Endothelial cell of umbilical vein (primary cell): ENCODE measurements at regions not wholly inside any gene's neighbourhood (a gene's known extent, or its start where the extent isn't known, plus 50 kb on each side); places are given as distances from the start of the nearest gene placed in this dataset.

Source experiments
- BruUV-seq: library from RNA; stranded (reverse); fragments of 400-500 nt; replicated peaks from 2 replicates; lab custom pipeline; 2021; lab: Mats Ljungman, UMichigan
- CTCF ChIA-PET: fragments of 300-600, 350-600 bp; sonication (Branson Sonifier 250); formaldehyde crosslinking; loops from one replicate; lab custom pipeline; 2021; ENCODE audit warnings: antibody characterized with exemption, inconsistent platforms; lab: Charles Lee
- POLR2A ChIA-PET: fragments of 300-600, 350-600 bp; sonication (Branson Sonifier 250); formaldehyde crosslinking; loops from one replicate; lab custom pipeline; 2021; ENCODE audit warnings: antibody characterized with exemption, inconsistent platforms; lab: Charles Lee
- DNase-seq: peaks from one replicate; pipeline ENCODE4 v3.0.0-alpha.2; 2011; ENCODE audit warnings: low read depth, low spot score
- FAIRE-seq: peaks from 2 replicates; lab custom pipeline; 2011; peaks lifted over from hg19 to GRCh38; lab: Jason Lieb, UNC
- H2AFZ ChIP-seq: 2 replicates; pipeline ENCODE4 v1.6.0; 2012; ENCODE audit warnings: low read depth, low read length, control low read depth, inconsistent platforms
- H3K27ac ChIP-seq: 2 replicates; pipeline ENCODE4 v1.5.1; 2011; ENCODE audit warnings: low read depth, mild to moderate bottlenecking, control low read depth, low read length, moderate library complexity; ENCODE audit not compliant: insufficient read depth
- H3K27me3 ChIP-seq, 2 experiments: 2 replicates each; pipeline versions ENCODE4 v1.6.0 to v1.6.1; 2011; ENCODE audit warnings: low read length in 2 of 2, mixed read lengths in 1 of 2; ENCODE audit not compliant: control insufficient read depth in 2 of 2, insufficient read depth in 2 of 2
- H3K36me3 ChIP-seq, 2 experiments: 2 replicates in 1 of 2; 3 replicates in 1 of 2; pipeline ENCODE4 v1.5.1; 2011; ENCODE audit warnings: low read length in 2 of 2, mild to moderate bottlenecking in 1 of 2, moderate library complexity in 1 of 2; ENCODE audit not compliant: control insufficient read depth in 2 of 2, insufficient read depth in 2 of 2; ENCODE audit errors: extremely low read depth in 1 of 2
- H3K4me1 ChIP-seq: 3 replicates; pipeline ENCODE4 v1.5.1; 2011; ENCODE audit warnings: mild to moderate bottlenecking, low read length; ENCODE audit not compliant: control insufficient read depth, insufficient read depth; ENCODE audit errors: extremely low read depth
- H3K4me2 ChIP-seq: 2 replicates; pipeline ENCODE4 v1.6.1; 2011; ENCODE audit warnings: low read length, control low read depth, mixed read lengths; ENCODE audit not compliant: insufficient read depth
- H3K4me3 ChIP-seq, 3 experiments: fragments of 200-600 bp in 1 of 3; sonication (generic), shearing (Covaris generic) in 1 of 3; replicated peaks in 1 of 3; 2 replicates each; pipeline ENCODE4 v1.5.1; 2011 to 2016; ENCODE audit warnings: control low read depth in 3 of 3, low read length in 3 of 3, mild to moderate bottlenecking in 2 of 3, inconsistent platforms in 1 of 3, low read depth in 1 of 3, moderate library complexity in 1 of 3; ENCODE audit not compliant: insufficient read depth in 1 of 3
- H3K79me2 ChIP-seq: 2 replicates; pipeline ENCODE4 v1.6.0; 2012; ENCODE audit warnings: low read length, inconsistent platforms; ENCODE audit not compliant: control insufficient read depth, insufficient read depth
- H3K9ac ChIP-seq: replicated peaks from 2 replicates; pipeline ENCODE3; 2011; ENCODE audit warnings: low read length, control low read depth; ENCODE audit not compliant: insufficient read depth; ENCODE audit errors: extremely low read depth
- H3K9me1 ChIP-seq: replicated peaks from 3 replicates; pipeline ENCODE4 v1.6.0; 2011; ENCODE audit warnings: mild to moderate bottlenecking, low read length; ENCODE audit not compliant: control insufficient read depth, insufficient read depth; ENCODE audit errors: extremely low read depth
- H3K9me3 ChIP-seq: replicated peaks from 2 replicates; pipeline ENCODE4 v1.5.1; 2012; ENCODE audit warnings: low read length, inconsistent platforms; ENCODE audit not compliant: control insufficient read depth, insufficient read depth
- H4K20me1 ChIP-seq: replicated peaks from 2 replicates; pipeline ENCODE3; 2011; ENCODE audit warnings: mild to moderate bottlenecking, low read length; ENCODE audit not compliant: control insufficient read depth, insufficient read depth; ENCODE audit errors: extremely low read depth
- EZH2 ChIP-seq: IDR thresholded peaks from 2 replicates; pipeline ENCODE4 v1.6.1; 2012; ENCODE audit warnings: borderline replicate concordance, low read depth, mild to moderate bottlenecking, moderate library complexity, low read length, inconsistent platforms; ENCODE audit not compliant: severe bottlenecking
- FOS ChIP-seq: IDR thresholded peaks from 2 replicates; pipeline ENCODE4 v1.6.1; 2011; ENCODE audit warnings: mild to moderate bottlenecking, low read length, moderate library complexity, borderline replicate concordance; ENCODE audit not compliant: insufficient read depth
- GATA2 ChIP-seq: IDR thresholded peaks from 2 replicates; pipeline ENCODE4 v1.7.0; 2011; ENCODE audit warnings: low read depth, mild to moderate bottlenecking, moderate library complexity, mixed read lengths, low read length; ENCODE audit not compliant: insufficient read length, insufficient read depth
- JUN ChIP-seq: IDR thresholded peaks from 2 replicates; pipeline ENCODE4 v1.6.1; 2011; ENCODE audit warnings: borderline replicate concordance, low read depth; ENCODE audit not compliant: insufficient read length, insufficient read depth
- MYC ChIP-seq: IDR thresholded peaks from one replicate; pipeline ENCODE4 v1.6.1; 2011; ENCODE audit warnings: mild to moderate bottlenecking, low read depth, low read length
- POLR2A ChIP-seq: IDR thresholded peaks from 2 replicates; pipeline ENCODE4 v1.6.1; 2012; ENCODE audit warnings: low read depth, mild to moderate bottlenecking, control low read depth, low read length
- POLR2AphosphoS5 ChIP-seq: IDR thresholded peaks from 2 replicates; pipeline ENCODE4 v1.6.1; 2012; ENCODE audit warnings: low read depth, mild to moderate bottlenecking, control low read depth, low read length, moderate library complexity; ENCODE audit not compliant: insufficient read depth
- dilution Hi-C: fragments of 300-500 bp; cut with MboI; formaldehyde crosslinking; loops from one replicate; pipeline ENCODE4 v1.15.0; 2019; ENCODE audit warnings: low sequenced_read_pairs; ENCODE audit not compliant: extremely low pct_ligation_motif_present
- intact Hi-C: fragments of 100-400 bp; cut with micrococcal nuclease; formaldehyde crosslinking; loops from one replicate; pipeline ENCODE4 v1.10.0; 2022
- TF ChIP-seq, protein P1 (sequence below), 2 donors: IDR thresholded peaks; 1 replicate in 1 of 2; 2 replicates in 1 of 2; pipeline ENCODE4 v1.5.1; 2011; ENCODE audit warnings: low read length in 2 of 2, mild to moderate bottlenecking in 2 of 2, moderate library complexity in 2 of 2, control low read depth in 1 of 2, inconsistent platforms in 1 of 2, low read depth in 1 of 2; ENCODE audit not compliant: insufficient read depth in 1 of 2; ENCODE audit errors: extremely low read depth in 1 of 2
- TF ChIP-seq, protein P2 (sequence below): IDR thresholded peaks from 2 replicates; pipeline ENCODE4 v1.6.1; 2011; ENCODE audit not compliant: insufficient read depth, insufficient read length

DNA sequence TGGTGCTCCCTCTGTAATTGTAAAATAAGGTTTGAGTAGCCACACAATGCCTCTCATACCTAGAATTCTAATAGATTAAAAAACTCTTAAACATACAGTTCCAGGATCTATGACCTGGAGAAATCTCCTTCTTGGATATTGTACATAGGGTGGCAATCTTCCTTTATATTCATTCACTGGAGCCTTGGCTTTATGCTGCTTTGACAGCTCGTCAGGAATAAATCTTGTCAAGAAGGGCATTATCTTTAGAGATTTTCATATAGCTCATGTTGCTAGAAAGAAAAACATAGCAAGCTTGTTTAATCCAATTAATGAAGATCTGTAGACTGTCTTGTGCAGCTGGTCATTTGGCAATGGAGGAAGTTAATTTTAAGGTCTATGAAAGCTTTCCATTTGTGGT is 131.1 kb downstream of the PYDC2 start:
- dilution Hi-C loops (no loop called here), intact Hi-C loops (no loop called here)
- Histone ChIP-seq H3K4me1 (no peaks in the 10 kb centered on the region), H3K36me3 (no peaks in the 10 kb centered on the region), H3K27ac (no peak overlapping the region), H3K9ac (no peak overlapping the region), H3K9me3 (no peaks in the 10 kb centered on the region), H3K4me3 (no peak overlapping the region), H4K20me1 (no peaks in the 10 kb centered on the region), H3K9me1 (no peaks in the 10 kb centered on the region), H2AFZ (no peak overlapping the region), H3K4me2 (no peak overlapping the region), H3K79me2 (no peaks in the 10 kb centered on the region), H3K27me3 (no peaks in the 10 kb centered on the region)
- TF ChIP-seq FOS (no peak), JUN (no peak), POLR2AphosphoS5 (no peak), GATA2 (no peak), POLR2A (no peak), EZH2 (no peak), MYC (no peak)
- TF ChIP-seq, protein P1, sequence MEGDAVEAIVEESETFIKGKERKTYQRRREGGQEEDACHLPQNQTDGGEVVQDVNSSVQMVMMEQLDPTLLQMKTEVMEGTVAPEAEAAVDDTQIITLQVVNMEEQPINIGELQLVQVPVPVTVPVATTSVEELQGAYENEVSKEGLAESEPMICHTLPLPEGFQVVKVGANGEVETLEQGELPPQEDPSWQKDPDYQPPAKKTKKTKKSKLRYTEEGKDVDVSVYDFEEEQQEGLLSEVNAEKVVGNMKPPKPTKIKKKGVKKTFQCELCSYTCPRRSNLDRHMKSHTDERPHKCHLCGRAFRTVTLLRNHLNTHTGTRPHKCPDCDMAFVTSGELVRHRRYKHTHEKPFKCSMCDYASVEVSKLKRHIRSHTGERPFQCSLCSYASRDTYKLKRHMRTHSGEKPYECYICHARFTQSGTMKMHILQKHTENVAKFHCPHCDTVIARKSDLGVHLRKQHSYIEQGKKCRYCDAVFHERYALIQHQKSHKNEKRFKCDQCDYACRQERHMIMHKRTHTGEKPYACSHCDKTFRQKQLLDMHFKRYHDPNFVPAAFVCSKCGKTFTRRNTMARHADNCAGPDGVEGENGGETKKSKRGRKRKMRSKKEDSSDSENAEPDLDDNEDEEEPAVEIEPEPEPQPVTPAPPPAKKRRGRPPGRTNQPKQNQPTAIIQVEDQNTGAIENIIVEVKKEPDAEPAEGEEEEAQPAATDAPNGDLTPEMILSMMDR (IDR thresholded peaks at IDR 0.05; ENCODE audit: extremely low read depth in 1 of 2, insufficient read depth in 1 of 2, low read depth in 1 of 2, low read length in 2 of 2): no peak
- TF ChIP-seq, protein P2, sequence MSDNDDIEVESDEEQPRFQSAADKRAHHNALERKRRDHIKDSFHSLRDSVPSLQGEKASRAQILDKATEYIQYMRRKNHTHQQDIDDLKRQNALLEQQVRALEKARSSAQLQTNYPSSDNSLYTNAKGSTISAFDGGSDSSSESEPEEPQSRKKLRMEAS: no peak
- DNase-seq (no peak), FAIRE-seq (no peak)
- ChIA-PET CTCF (interaction anchor here (1.6 kb wide), 1 partner anchor 852 kb away, joined by 3 read pairs; no protein-coding TSS in a partner anchor), POLR2A (no interaction called here)
- no TSS peak for BruUV-seq
